ENCODE measurements at regions not wholly inside any gene's neighbourhood (a gene's known extent, or its start where the extent isn't known, plus 50 kb on each side); places are given as distances from the start of the nearest gene placed in this dataset.

- H3K4me1 Mint-ChIP-seq (ENCODE audit: insufficient read depth, unreplicated experiment): peaks cover 26% of the 10 kb centered on the region
- CTCF ChIA-PET: interaction anchor here (0.6 to 1.0 kb wide), 7 partner anchors 11 to 249 kb away, joined by 3 to 4 read pairs (median 3); no protein-coding TSS in a partner anchor
- DNase-seq (ENCODE audit: unreplicated experiment): peak; percentile 95
- no peak overlapping the region for H3K4me3 Mint-ChIP-seq (ENCODE audit: unreplicated experiment)
- TSS peak; percentile 19 for BruUV-seq (replicated peaks)
- no peaks in the 10 kb centered on the region for H3K27me3 Mint-ChIP-seq (ENCODE audit: insufficient read depth, unreplicated experiment)
- intact Hi-C loops (cut with micrococcal nuclease): loop anchor here (1.0 to 5.0 kb wide), 5 partner anchors 108 to 474 kb away; no protein-coding TSS in a partner anchor
- peak overlapping the region; percentile 81 for H3K27ac Mint-ChIP-seq (ENCODE audit: low read depth, unreplicated experiment)
- POLR2A ChIA-PET: interaction anchor here (1.0 to 2.0 kb wide), 5 partner anchors 10 to 240 kb away, joined by 3 to 8 read pairs (median 4); partner anchors contain the start of gene TGFB2
- peaks cover 22% of the 10 kb centered on the region for H3K9me3 Mint-ChIP-seq (ENCODE audit: unreplicated experiment)
- H3K36me3 Mint-ChIP-seq (ENCODE audit: insufficient read depth, unreplicated experiment): peaks cover 11% of the 10 kb centered on the region
- no peak for TF ChIP-seq CTCF (IDR thresholded peaks at IDR 0.05; ENCODE audit: unreplicated experiment)
These were observed 240.5 kb downstream of the TGFB2 start for GRCh38 chr1:218585511-218586184.

GRCh38 chr1:218587900-218588299 lies 242.8 kb downstream of the TGFB2 start:
- no peak for DNase-seq (ENCODE audit: unreplicated experiment)
- BruUV-seq (replicated peaks): no TSS peak
- no peak overlapping the region for H3K27ac Mint-ChIP-seq (ENCODE audit: low read depth, unreplicated experiment)
- H3K4me1 Mint-ChIP-seq (ENCODE audit: insufficient read depth, unreplicated experiment): peaks cover 33% of the 10 kb centered on the region
- CTCF ChIA-PET: interaction anchor here (1.0 to 2.0 kb wide), 3 partner anchors 12 to 258 kb away, joined by 5 to 6 read pairs (median 6); no protein-coding TSS in a partner anchor
- intact Hi-C loops (cut with micrococcal nuclease): loop anchor here (2.0 to 5.0 kb wide), 3 partner anchors 111 to 249 kb away; no protein-coding TSS in a partner anchor
- no peak overlapping the region for H3K4me3 Mint-ChIP-seq (ENCODE audit: unreplicated experiment)
- no peaks in the 10 kb centered on the region for H3K27me3 Mint-ChIP-seq (ENCODE audit: insufficient read depth, unreplicated experiment)
- TF ChIP-seq CTCF (IDR thresholded peaks at IDR 0.05; ENCODE audit: unreplicated experiment): no peak
- POLR2A ChIA-PET: interaction anchor here (0.6 to 1.1 kb wide), 4 partner anchors 16 to 243 kb away, joined by 3 to 4 read pairs (median 3); partner anchors contain the start of gene TGFB2
- H3K36me3 Mint-ChIP-seq (ENCODE audit: insufficient read depth, unreplicated experiment): peaks cover 4% of the 10 kb centered on the region
- H3K9me3 Mint-ChIP-seq (ENCODE audit: unreplicated experiment): peaks cover 17% of the 10 kb centered on the region

GRCh38 chr1:218588540-218589172 lies 243.5 kb downstream of the TGFB2 start:
- DNase-seq (ENCODE audit: unreplicated experiment): no peak
- no peaks in the 10 kb centered on the region for H3K27me3 Mint-ChIP-seq (ENCODE audit: insufficient read depth, unreplicated experiment)
- TF ChIP-seq CTCF (IDR thresholded peaks at IDR 0.05; ENCODE audit: unreplicated experiment): no peak
- no peak overlapping the region for H3K27ac Mint-ChIP-seq (ENCODE audit: low read depth, unreplicated experiment)
- ChIA-PET CTCF (interaction anchor here (0.5 to 2.0 kb wide), 7 partner anchors 11 to 289 kb away, joined by 3 to 7 read pairs (median 5); no protein-coding TSS in a partner anchor), POLR2A (interaction anchor here (0.6 to 1.6 kb wide), 3 partner anchors 111 to 244 kb away, joined by 3 to 4 read pairs (median 4); partner anchors contain the start of gene TGFB2)
- H3K4me1 Mint-ChIP-seq (ENCODE audit: insufficient read depth, unreplicated experiment): peaks cover 35% of the 10 kb centered on the region
- no peak overlapping the region for H3K4me3 Mint-ChIP-seq (ENCODE audit: unreplicated experiment)
- intact Hi-C loops (cut with micrococcal nuclease): loop anchor here (5.0 kb wide), 2 partner anchors 111 to 119 kb away; no protein-coding TSS in a partner anchor
- H3K36me3 Mint-ChIP-seq (ENCODE audit: insufficient read depth, unreplicated experiment): no peaks in the 10 kb centered on the region
- peaks cover 9% of the 10 kb centered on the region for H3K9me3 Mint-ChIP-seq (ENCODE audit: unreplicated experiment)
- no TSS peak for BruUV-seq (replicated peaks)

GRCh38 chr1:218589487-218589886 lies 244.4 kb downstream of the TGFB2 start:
- BruUV-seq (replicated peaks): no TSS peak
- H3K4me1 Mint-ChIP-seq (ENCODE audit: insufficient read depth, unreplicated experiment): peaks cover 31% of the 10 kb centered on the region
- no peaks in the 10 kb centered on the region for H3K27me3 Mint-ChIP-seq (ENCODE audit: insufficient read depth, unreplicated experiment)
- no peak overlapping the region for H3K4me3 Mint-ChIP-seq (ENCODE audit: unreplicated experiment)
- ChIA-PET POLR2A (interaction anchor here (1.0 to 1.6 kb wide), 3 partner anchors 200 to 244 kb away, joined by 3 to 4 read pairs (median 3); partner anchors contain the start of gene TGFB2), CTCF (interaction anchor here (0.6 to 1.6 kb wide), 5 partner anchors 19 to 290 kb away, joined by 3 to 7 read pairs (median 4); no protein-coding TSS in a partner anchor)
- intact Hi-C loops (cut with micrococcal nuclease): loop anchor here (5.0 kb wide), 2 partner anchors 112 to 118 kb away; no protein-coding TSS in a partner anchor
- H3K9me3 Mint-ChIP-seq (ENCODE audit: unreplicated experiment): peaks cover under 1% of the 10 kb centered on the region
- no peak for DNase-seq (ENCODE audit: unreplicated experiment)
- H3K27ac Mint-ChIP-seq (ENCODE audit: low read depth, unreplicated experiment): no peak overlapping the region
- H3K36me3 Mint-ChIP-seq (ENCODE audit: insufficient read depth, unreplicated experiment): no peaks in the 10 kb centered on the region
- TF ChIP-seq CTCF (IDR thresholded peaks at IDR 0.05; ENCODE audit: unreplicated experiment): no peak
